Memory B cell (primary cell): ENCODE measurements at regions not wholly inside any gene's neighbourhood (a gene's known extent, or its start where the extent isn't known, plus 50 kb on each side); places are given as distances from the start of the nearest gene placed in this dataset.
"Not testable (repeated sequence)": the region's sequence is repeated elsewhere in the genome, so short reads cannot be mapped to it uniquely, and the experiment has no call there.

ENCODE experiments used
- ATAC-seq: fragments of 150-1000 bp; cut with Tn5 transposase; 2 replicates; pipeline ENCODE4 v1.10.0; 2021; ENCODE audit warnings: low read depth, mild to moderate bottlenecking, moderate library complexity
- DNase-seq, 2 donors: peaks; one replicate each; pipeline ENCODE4 v3.0.0; 2022; ENCODE audit warnings: low spot score in 2 of 2
- H3K27ac Mint-ChIP-seq: one replicate; pipeline ENCODE4 v1.8.0; 2022; ENCODE audit warnings: mild to moderate bottlenecking, moderate library complexity, mixed read lengths
- H3K27me3 Mint-ChIP-seq: one replicate; pipeline ENCODE4 v1.8.0; 2022; ENCODE audit warnings: mixed read lengths
- H3K36me3 Mint-ChIP-seq: one replicate; pipeline ENCODE4 v1.8.0; 2022; ENCODE audit warnings: mild to moderate bottlenecking, mixed read lengths
- H3K4me1 Mint-ChIP-seq: one replicate; pipeline ENCODE4 v1.8.0; 2022; ENCODE audit warnings: mixed read lengths
- H3K4me3 Mint-ChIP-seq: one replicate; pipeline ENCODE4 v1.8.0; 2022; ENCODE audit warnings: mild to moderate bottlenecking, moderate library complexity, mixed read lengths
- H3K9me3 Mint-ChIP-seq: one replicate; pipeline ENCODE4 v1.8.0; 2022; ENCODE audit warnings: mixed read lengths

GRCh38 chr9:1173211-1173610, 123.1 kb downstream of the DMRT2 start:
- H3K4me3 Mint-ChIP-seq = no peak overlapping the region
- H3K27ac Mint-ChIP-seq = no peak overlapping the region
- H3K36me3 Mint-ChIP-seq = no peaks in the 10 kb centered on the region
- no peaks in the 10 kb centered on the region for H3K4me1 Mint-ChIP-seq
- peaks cover 7% of the 10 kb centered on the region for H3K9me3 Mint-ChIP-seq
- ATAC-seq (no peak), DNase-seq (no peak)
- peaks cover 7% of the 10 kb centered on the region for H3K27me3 Mint-ChIP-seq

DNA sequence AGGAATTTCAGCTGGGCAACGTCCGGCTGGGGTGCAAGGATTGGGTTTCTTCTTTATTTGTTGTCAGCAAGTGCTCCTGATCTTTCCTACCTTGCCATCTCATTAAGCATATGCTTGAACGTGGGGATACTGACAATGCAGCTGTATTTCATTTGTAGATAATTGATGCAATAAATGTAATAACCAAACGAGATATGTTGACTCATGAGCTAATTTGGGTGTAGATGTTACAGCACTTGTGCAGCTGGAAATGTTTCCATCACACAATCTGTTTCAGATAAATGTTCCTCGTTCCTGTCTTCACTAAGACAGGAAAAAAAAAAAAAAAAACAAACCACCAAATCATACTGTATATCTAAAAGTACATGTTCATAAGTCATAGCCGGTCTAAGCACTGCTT, 123.8 kb downstream of the DMRT2 start:
- Mint-ChIP-seq H3K27me3 (peaks cover 8% of the 10 kb centered on the region), H3K4me1 (no peaks in the 10 kb centered on the region), H3K27ac (no peak overlapping the region), H3K36me3 (no peaks in the 10 kb centered on the region), H3K4me3 (no peak overlapping the region), H3K9me3 (peaks cover 8% of the 10 kb centered on the region)
- no peak for ATAC-seq
- no peak for DNase-seq

- no peaks in the 10 kb centered on the region for H3K36me3 Mint-ChIP-seq
Measured at GRCh38 chr9:1179366-1179765, 129.2 kb downstream of the DMRT2 start.

DNA sequence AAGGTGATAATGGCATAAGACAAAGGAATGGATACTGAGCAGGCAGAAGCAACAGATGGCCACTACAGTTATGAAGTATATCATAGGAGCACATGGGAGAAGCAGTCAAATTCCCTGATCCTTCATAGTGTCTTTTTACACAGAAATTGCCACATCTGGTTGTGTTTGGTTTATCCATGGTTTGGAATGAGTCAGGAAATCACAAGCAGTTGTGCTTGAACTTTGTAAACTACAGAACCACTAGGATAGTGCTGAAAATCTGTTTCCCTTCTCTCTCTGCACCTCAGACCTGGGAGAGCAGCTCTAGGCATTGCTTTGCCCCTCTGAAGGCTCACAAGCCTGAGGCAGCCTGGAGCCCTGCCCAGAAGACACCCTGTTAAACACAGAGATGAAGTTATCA, 134.0 kb downstream of the DMRT2 start:
- H3K27me3 Mint-ChIP-seq = peaks cover 2% of the 10 kb centered on the region
- DNase-seq (no peak), ATAC-seq (no peak)
- H3K4me3 Mint-ChIP-seq = no peak overlapping the region
- H3K4me1 Mint-ChIP-seq = no peaks in the 10 kb centered on the region
- no peaks in the 10 kb centered on the region for H3K36me3 Mint-ChIP-seq
- H3K27ac Mint-ChIP-seq = no peak overlapping the region
- H3K9me3 Mint-ChIP-seq = peaks cover 10% of the 10 kb centered on the region

More at GRCh38 chr9:1179366-1179765, 129.2 kb downstream of the DMRT2 start:
- Mint-ChIP-seq H3K27me3 (peaks cover 5% of the 10 kb centered on the region), H3K27ac (no peak overlapping the region), H3K4me1 (no peaks in the 10 kb centered on the region), H3K4me3 (no peak overlapping the region), H3K9me3 (peaks cover 6% of the 10 kb centered on the region)
- no peak for ATAC-seq
- DNase-seq = no peak

DNA sequence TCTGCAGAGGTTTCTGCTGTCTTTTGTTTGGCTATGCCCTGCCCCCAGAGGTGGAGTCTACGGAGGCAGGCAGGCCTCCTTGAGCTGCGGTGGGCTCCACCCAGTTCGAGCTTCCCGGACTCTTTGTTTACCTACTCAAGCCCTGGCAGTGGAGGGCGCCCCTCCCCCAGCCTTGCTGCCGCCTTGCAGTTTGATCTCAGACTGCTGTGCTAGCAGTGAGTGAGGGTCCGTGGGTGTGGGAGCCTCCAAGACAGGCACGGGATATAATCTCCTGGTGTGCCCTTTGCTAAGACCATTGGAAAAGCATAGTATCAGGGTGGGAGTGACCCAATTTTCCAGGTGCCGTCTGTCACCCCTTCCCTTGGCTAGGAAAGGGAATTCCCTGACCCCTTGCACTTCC, 137.0 kb downstream of the DMRT2 start:
- DNase-seq, H3K36me3 Mint-ChIP-seq, H3K4me3 Mint-ChIP-seq, H3K4me1 Mint-ChIP-seq, H3K27ac Mint-ChIP-seq, H3K27me3 Mint-ChIP-seq, ATAC-seq: not testable (repeated sequence)
- H3K9me3 Mint-ChIP-seq = peaks cover 10% of the 10 kb centered on the region

DNA sequence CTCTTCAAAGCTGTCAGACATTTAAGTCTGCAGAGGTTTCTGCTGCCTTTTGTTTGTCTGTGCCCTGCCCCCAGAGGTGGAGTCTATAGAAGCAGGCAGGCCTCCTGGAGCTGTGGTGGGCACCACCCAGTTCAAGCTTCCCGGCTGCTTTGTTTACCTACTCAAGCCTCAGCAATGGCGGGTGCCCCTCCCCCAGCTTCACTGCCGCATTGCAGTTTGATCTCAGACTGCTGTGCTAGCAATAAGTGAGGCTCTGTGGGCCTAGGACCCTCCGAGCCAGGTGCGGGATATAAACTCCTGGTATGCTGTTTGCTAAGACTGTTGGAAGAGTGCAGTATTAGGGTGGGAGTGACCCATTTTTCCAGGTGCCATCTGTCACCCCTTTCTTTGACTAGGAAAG, 145.5 kb downstream of the DMRT2 start:
- not testable (repeated sequence) for H3K9me3 Mint-ChIP-seq, DNase-seq, H3K27ac Mint-ChIP-seq, H3K27me3 Mint-ChIP-seq, H3K4me1 Mint-ChIP-seq, H3K4me3 Mint-ChIP-seq, H3K36me3 Mint-ChIP-seq, ATAC-seq

- Mint-ChIP-seq H3K9me3 (peaks cover 3% of the 10 kb centered on the region), H3K4me1 (no peaks in the 10 kb centered on the region), H3K27ac (no peak overlapping the region), H3K4me3 (no peak overlapping the region), H3K36me3 (no peaks in the 10 kb centered on the region), H3K27me3 (peaks cover 2% of the 10 kb centered on the region)
- DNase-seq (no peak), ATAC-seq (no peak)
Measured at GRCh38 chr9:1198085-1198484, 147.9 kb downstream of the DMRT2 start.

GRCh38 chr9:1200847-1201251, 150.7 kb downstream of the DMRT2 start:
- DNase-seq (no peak), ATAC-seq (no peak)
- peaks cover 3% of the 10 kb centered on the region for H3K9me3 Mint-ChIP-seq

DNA sequence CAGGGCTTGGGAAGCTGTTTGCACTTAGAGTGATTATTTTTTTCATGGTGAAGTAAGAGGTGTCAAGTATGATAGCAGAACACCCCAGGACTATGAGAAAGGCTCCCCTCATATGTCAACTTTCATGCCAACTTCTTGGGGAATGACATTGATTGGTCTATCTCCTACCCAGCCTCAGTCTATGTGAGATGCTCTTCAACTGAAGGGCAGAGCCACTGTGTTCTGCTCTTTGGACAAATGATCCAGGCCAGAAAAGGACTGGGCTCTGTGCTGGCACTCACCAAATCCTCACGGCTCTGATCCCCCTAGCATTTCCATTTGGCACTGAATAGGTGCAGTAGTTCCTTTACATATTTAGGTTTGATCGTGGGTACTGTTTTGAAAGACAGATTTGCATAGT, 151.1 kb downstream of the DMRT2 start:
- Mint-ChIP-seq H3K4me1 (no peaks in the 10 kb centered on the region), H3K27ac (no peak overlapping the region), H3K4me3 (no peak overlapping the region), H3K27me3 (peaks cover 2% of the 10 kb centered on the region), H3K9me3 (peaks cover 3% of the 10 kb centered on the region), H3K36me3 (no peaks in the 10 kb centered on the region)
- ATAC-seq = no peak
- DNase-seq = no peak

More at GRCh38 chr9:1200847-1201251, 150.7 kb downstream of the DMRT2 start:
- peaks cover 2% of the 10 kb centered on the region for H3K27me3 Mint-ChIP-seq
- H3K4me1 Mint-ChIP-seq = no peaks in the 10 kb centered on the region
- H3K36me3 Mint-ChIP-seq = no peaks in the 10 kb centered on the region
- no peak overlapping the region for H3K4me3 Mint-ChIP-seq
- no peak overlapping the region for H3K27ac Mint-ChIP-seq

- H3K4me3 Mint-ChIP-seq = no peak overlapping the region
- no peak for ATAC-seq
- H3K27me3 Mint-ChIP-seq = peaks cover 2% of the 10 kb centered on the region
- no peak overlapping the region for H3K27ac Mint-ChIP-seq
- DNase-seq = no peak
- H3K4me1 Mint-ChIP-seq = no peaks in the 10 kb centered on the region
- no peaks in the 10 kb centered on the region for H3K36me3 Mint-ChIP-seq
- peaks cover 3% of the 10 kb centered on the region for H3K9me3 Mint-ChIP-seq
Measured at GRCh38 chr9:1201901-1202300, 151.7 kb downstream of the DMRT2 start.

DNA sequence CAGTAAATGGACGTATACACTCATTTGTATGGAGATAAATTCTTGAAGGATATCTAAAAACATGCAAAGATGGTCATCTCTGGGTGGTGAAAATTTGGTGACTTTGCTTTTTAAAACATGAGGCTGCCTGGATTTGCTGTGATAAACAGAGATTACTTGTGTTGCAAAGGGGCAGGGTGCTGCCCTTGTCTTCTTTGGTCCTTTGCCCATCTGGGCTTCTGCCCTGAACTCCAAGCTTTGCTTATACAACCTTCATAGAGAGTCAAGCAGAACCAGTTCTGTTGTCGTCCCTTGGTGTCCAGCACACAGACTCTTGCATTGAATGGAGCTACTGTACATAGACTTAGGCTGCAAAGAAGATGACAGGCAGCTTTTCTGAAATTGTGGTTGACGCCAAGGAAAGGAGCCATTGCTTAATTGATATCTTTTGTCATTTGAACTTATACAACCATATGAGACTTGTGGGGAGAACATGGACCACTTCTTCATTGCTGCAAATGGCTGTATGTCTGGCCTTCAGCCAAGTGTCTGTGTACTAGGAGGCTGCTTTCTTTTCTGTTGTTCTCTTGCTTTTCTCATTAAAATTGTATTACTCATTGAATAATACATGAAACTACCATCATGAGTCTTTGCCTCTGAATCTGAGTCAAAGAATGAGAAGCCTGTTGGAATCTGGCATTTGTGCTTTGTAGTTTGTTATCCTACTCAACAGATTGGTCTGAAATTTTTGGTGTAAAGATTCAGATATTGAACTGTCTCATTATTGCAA, 152.5 kb downstream of the DMRT2 start:
- DNase-seq (no peak), ATAC-seq (no peak)
- Mint-ChIP-seq H3K36me3 (no peaks in the 10 kb centered on the region), H3K4me1 (no peaks in the 10 kb centered on the region), H3K27me3 (peaks cover 2% of the 10 kb centered on the region), H3K9me3 (peaks cover 5% of the 10 kb centered on the region), H3K4me3 (no peak overlapping the region), H3K27ac (no peak overlapping the region)

DNA sequence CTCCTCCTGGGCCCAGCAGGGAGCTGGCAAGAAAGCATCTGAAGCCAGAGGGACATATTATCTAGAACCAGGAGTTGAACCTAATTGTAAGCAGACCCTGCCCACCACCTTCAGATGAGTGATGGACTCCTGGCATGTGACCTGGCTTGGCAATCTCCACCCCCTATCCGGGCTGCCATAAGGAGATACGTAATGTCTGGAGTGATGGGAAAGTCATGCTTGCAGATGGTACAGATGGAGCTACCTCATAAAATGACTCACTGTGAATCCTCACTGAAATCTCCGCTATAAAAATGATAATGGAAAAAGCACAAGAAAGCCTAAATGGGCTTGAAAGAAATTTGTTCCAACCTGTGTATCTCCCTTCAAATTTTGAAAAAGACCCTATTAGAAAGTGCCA, 157.5 kb downstream of the DMRT2 start:
- DNase-seq (no peak), ATAC-seq (no peak)
- no peaks in the 10 kb centered on the region for H3K27me3 Mint-ChIP-seq
- H3K9me3 Mint-ChIP-seq = peaks cover 5% of the 10 kb centered on the region
- no peak overlapping the region for H3K27ac Mint-ChIP-seq
- no peak overlapping the region for H3K4me3 Mint-ChIP-seq
- no peaks in the 10 kb centered on the region for H3K4me1 Mint-ChIP-seq
- H3K36me3 Mint-ChIP-seq = no peaks in the 10 kb centered on the region

- no peak for DNase-seq
- H3K4me1 Mint-ChIP-seq = no peaks in the 10 kb centered on the region
- H3K4me3 Mint-ChIP-seq = no peak overlapping the region
- H3K27ac Mint-ChIP-seq = no peak overlapping the region
- H3K9me3 Mint-ChIP-seq = peaks cover 5% of the 10 kb centered on the region
- no peak for ATAC-seq
- H3K36me3 Mint-ChIP-seq = no peaks in the 10 kb centered on the region
- H3K27me3 Mint-ChIP-seq = no peaks in the 10 kb centered on the region
Measured at GRCh38 chr9:1208157-1208556, 158.0 kb downstream of the DMRT2 start.

GRCh38 chr9:1210954-1211353, 160.8 kb downstream of the DMRT2 start:
- Mint-ChIP-seq H3K4me1 (no peaks in the 10 kb centered on the region), H3K9me3 (peaks cover 5% of the 10 kb centered on the region), H3K4me3 (no peak overlapping the region), H3K27me3 (no peaks in the 10 kb centered on the region), H3K27ac (no peak overlapping the region), H3K36me3 (no peaks in the 10 kb centered on the region)
- ATAC-seq (no peak), DNase-seq (no peak)

DNA sequence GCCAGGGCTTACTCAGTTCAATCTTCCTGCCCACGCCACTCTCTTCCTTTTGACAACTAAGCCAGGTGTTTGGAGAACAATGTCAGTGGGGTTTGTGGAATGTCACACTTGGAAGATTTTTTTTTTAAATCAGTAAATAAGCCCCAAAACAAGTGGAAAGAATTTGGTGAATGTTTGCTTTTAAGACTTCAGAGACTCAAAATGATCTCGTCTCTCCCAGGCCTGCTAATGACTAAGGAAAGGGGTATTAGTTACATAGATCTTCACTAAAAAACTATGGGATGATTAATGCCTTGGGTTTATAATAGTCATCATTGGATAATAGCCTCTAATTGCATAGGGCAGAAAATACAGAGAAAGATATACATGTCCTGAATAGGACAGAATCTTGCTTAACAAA, 166.4 kb downstream of the DMRT2 start:
- Mint-ChIP-seq H3K27me3 (peaks cover 7% of the 10 kb centered on the region), H3K36me3 (no peaks in the 10 kb centered on the region), H3K27ac (no peak overlapping the region), H3K4me1 (no peaks in the 10 kb centered on the region), H3K9me3 (no peaks in the 10 kb centered on the region), H3K4me3 (no peak overlapping the region)
- no peak for ATAC-seq
- no peak for DNase-seq
